Hindlimb muscle (tissue), 1 donor: ENCODE measurements at regions not wholly inside any gene's neighbourhood (a gene's known extent, or its start where the extent isn't known, plus 50 kb on each side); places are given as distances from the start of the nearest gene placed in this dataset.
"Not testable (repeated sequence)": the region's sequence is repeated elsewhere in the genome, so short reads cannot be mapped to it uniquely, and the experiment has no call there.

Experiments
- DNase-seq: peaks from one replicate; pipeline ENCODE4 v3.0.0-alpha.2; 2013

GRCh38 chr5:72587661-72588308, 80.6 kb upstream of the ZNF366 start:
- no peak for DNase-seq

DNA sequence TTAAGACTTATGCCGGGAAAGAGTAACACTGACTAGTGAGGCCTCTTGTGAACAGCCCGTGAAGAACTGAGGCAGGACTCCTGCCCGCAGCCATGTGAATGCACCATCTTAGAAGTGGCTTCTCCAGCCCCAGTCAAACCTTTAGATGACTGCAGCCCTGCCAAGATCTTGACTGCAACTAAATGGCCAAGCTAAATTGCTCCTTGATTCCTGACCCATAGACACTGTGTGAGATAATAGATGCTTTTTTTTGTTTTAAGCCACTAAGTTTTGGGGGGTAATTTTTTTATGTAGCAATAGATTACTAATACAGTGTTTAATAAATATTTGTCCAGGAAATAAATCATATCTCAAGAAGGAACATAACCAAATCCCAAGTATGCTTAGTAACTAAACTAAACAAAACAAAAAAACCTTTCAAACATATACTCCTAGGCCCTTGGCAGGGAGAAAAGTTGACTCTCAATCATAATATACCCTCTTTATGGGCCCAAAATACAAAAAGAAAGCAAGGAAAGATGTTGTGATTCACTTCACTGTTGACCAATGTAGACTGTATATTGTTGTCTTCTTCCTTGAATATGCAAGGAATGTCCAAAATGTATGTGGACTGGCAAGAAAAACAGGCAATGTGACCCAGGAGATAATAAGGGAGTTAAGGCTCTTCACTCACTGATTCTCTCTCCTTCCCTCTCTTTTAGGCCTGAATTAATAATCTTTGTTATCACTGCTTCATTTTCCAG, 79.7 kb upstream of the ZNF366 start:
- no peak for DNase-seq

DNA sequence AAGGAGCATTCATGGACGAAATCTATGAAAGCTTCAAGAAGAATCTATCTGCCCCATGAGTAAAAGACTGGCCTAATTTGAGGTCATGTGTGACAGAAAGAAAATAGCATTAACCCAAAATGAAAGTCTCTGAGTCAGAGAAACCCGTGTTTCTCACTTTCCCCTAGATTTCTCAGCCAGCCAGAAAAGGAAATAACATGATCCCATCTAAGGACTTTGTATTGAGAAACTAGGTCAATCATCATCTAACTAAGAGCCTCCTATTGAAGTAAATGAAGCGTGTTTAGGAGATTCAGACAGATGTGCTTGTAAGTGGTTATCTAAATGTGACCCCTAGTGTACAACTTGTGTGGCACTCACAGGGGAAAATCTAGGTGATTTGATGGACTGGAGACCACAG, 77.3 kb upstream of the ZNF366 start:
- DNase-seq, result no peak

DNA sequence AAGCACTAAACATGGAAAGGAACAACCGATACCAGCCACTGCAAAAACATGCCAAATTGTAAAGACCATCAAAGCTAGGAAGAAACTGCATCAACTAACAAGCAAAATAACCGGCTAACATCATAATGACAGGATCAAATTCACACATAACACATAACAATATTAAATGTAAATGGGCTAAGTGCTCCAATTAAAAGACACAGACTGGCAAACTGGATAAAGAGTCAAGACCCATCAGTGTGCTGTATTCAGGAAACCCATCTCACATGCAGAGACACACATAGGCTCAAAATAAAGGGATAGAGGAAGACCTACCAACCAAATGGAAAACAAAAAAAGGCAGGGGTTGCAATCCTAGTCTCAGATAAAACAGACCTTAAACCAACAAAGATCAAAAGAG, 72.1 kb upstream of the ZNF366 start:
- not testable (repeated sequence) for DNase-seq

DNA sequence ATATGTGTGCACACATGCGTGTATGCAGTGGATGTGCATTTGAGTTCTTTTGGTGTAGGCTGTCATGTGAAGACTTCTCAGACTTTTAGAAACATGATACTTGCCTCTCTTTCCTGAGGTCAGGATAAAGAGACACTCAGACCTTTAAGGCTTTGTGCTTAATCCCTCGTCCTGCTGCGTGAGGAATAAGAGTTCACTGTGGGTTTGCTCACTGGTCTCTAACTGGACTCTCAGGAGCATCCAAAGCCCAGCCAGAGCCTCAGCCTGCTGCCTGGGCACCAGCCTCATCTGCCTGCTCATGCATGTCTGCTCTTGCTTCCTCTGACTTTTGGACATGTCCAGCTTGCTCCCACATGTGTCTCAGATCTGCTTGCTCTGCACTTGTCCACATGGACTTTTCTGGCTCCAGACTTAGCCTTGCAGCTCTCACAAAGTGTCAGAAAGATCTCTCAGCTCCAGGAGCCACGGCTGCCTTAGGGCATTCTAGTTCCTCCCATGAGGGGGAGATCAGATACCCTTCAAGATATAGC, 65.1 kb upstream of the ZNF366 start:
- no peak for DNase-seq

GRCh38 chr5:72569408-72569944, 62.3 kb upstream of the ZNF366 start:
- DNase-seq, result no peak

DNA sequence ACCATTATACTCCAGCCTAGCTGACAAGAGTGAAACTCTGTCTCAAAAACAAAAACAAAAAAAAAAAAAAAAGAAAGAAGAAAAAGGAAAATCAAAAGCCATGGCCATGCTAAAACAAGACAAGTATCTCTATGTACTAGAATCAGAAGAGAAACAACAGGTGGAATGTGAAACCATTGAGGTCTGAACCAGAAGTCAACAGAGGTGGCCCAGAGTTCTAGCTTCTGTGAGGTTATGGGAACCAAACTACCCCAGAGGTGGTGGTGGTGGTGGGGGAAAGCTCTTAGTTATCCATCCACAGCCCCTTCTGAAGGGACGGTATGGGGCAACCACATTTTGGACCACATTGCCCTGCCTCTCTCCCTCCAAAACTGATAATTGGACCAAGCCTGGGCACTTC, 59.5 kb upstream of the ZNF366 start:
- no peak for DNase-seq

DNA sequence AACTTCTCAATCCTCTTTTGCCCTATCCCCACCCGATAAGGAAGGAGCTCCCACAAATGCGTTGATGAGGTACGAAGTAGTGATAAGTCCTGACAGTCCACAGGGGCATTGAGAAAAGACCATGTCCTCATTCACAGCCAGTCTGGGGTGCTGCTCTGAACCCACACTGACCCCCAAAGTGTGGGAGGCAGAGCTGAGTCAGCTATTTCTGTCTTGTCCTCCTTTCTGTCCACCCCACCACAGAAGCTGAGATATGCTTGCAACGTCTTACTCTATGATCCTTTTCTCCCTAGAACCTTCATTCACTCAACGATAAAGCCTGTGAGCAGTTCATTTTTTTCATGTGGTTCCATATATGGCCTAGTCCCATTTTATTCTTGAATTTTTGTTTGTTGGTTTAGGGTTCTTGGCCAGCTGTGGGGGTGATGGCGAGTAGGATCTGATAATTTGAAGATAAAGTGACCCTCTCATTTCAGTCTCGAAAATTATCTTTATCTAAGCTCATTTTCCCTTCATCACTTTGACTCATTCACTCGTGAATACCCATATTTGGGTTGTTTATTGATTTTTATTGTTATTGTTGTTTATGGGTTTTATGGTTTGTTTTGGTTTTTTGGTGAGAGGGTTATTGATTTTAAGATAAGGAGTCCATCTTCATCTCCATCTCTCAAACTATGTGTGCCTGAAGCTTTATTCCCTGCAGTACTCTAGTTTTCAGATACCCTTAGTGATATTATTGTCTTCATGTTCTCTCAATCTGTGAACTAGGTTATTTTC, 58.5 kb upstream of the ZNF366 start:
- no peak for DNase-seq

DNA sequence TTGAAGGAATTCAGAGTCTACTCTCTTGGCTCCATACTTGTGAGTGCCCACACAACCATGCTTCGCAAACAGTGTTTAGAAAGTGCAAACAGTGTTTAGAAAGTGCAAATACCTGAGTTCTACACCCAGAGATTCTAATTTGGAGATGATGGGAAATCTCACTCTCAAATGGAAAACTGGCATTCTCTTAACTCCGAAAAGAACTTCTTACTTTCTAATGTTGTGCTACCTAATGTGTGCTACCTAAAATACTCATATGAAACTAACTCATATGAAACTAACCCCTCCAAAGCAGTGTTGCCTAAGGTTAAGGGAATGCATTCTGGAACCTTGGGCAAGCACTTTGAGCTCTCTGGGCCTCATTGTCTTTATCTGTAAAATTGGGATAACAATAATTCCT, 55.5 kb upstream of the ZNF366 start:
- DNase-seq, result no peak

DNA sequence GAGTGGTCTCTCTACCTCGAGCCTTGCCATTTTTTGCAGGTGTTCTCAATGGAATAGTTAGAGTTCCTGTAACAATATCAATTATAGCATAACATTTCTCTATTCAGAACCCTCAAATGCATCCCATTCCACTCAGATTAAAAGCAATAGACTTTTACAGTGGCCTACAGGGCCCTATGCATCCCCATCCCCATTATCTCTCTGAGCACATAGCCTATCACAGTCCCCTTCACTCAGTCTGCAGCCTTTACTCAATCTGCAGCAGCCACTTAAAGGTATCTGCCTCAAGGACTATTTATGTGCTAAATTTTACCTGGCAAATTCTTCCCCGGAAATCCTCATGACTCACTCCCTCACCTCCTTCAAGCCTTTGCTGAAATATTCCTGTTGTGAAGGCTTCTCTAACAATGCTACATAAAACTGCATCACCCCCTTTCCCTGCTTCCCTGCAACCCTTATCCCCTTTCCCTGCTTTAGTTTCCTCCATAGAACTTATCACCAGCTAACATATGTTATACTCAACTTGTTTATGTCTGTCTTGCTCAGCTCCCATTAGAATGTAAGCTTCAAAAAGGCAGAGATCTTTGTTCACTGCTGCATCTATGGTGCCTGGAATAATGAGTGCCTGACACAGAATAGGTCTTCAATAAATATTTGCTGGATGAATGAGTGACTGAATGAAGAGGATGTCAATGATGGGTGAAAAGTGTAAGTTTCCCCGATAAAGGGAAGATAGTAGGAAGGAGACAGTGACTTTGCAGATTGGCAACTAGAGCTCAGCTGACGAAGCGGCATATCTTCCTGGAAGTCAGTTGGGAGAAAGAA, 54.1 kb upstream of the ZNF366 start:
- no peak for DNase-seq

DNA sequence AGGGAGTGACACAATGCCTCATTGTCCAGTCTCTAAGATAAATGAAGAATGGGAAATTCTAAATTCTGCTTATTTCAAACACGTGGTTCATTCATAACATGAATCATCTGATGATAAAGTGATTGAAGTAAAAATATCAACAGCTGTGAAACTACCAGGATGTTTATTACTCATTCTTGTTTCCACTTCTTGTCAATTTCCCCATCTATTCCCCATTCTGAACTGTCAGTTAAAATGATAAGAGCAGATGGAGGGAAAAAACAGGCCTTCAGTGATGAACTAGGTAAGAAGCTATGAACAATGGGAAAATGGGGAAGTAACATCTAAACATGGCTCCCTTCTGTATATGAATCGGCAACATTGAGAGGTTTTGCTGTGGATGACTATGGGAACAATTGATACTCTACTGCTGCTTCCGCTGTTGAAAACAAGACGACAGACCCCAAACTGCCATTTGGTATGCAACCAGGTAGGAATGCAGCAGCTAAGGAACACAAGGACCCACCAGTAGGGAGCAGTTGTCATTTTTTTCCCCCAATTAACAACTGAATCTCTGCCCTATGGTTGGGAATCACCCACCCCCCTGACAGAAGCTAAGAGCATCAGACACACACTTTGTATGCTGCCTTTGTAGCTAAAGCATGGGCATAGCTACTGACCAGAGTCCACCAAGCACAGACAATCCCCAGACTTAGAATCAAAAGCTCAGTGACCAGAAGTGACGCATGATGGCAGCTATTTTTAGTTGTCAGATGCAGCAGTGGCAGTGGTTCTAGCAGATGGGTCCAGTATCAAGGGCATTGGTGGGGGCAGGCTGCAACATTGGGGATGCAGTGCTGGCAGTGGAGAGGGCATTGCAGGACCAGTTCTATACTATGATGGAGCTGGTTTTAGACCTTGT, 52.9 kb upstream of the ZNF366 start:
- no peak for DNase-seq

- DNase-seq, result peak; percentile 18
These were observed 51.2 kb upstream of the ZNF366 start for GRCh38 chr5:72558383-72558782.

GRCh38 chr5:72558046-72558336, 50.8 kb upstream of the ZNF366 start:
- no peak for DNase-seq

DNA sequence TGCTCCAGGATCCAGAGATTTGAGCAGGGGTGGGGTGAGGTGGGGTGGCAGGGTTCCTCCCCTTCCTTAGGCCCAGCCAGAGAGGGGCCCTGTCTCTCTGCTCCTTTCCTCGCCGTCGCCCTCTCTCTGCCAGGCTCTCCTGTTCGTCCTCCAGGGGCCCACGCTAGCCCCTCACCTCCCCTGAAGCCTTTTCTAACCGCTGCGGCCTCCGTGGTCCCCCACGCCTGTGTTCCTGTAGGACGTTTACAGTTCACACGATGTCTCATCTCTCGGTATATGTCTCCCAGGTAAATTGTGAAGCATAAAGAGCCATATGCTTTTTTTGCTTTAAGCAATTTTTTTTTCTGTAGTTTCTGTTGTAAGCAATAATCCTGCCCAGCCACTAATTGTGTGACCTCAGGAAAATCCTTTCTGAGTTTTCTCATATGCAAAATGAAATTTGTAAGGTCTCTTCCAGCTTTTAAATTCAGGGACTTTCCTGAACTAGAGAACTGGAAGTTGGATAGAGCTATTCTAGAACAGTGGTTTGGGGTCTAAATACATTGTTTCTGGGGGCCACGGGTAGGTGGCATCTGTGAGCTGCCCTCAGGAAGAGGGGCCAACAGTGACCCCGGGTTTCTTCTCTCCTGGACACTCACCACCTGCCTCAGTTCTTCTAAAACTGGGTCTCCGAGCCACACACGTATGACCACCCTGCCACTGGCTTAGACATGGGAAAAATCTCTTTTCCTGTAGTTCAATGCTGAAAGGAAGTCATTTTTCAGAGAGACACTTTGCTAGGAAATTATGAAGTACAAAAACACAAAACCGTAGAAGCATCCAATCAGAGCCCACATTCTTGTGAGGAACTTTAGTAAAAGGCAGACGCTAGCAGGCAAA, 50.2 kb upstream of the ZNF366 start:
- no peak for DNase-seq
